ENCODE measurements at regions not wholly inside any gene's neighbourhood (a gene's known extent, or its start where the extent isn't known, plus 50 kb on each side); places are given as distances from the start of the nearest gene placed in this dataset.

DNA sequence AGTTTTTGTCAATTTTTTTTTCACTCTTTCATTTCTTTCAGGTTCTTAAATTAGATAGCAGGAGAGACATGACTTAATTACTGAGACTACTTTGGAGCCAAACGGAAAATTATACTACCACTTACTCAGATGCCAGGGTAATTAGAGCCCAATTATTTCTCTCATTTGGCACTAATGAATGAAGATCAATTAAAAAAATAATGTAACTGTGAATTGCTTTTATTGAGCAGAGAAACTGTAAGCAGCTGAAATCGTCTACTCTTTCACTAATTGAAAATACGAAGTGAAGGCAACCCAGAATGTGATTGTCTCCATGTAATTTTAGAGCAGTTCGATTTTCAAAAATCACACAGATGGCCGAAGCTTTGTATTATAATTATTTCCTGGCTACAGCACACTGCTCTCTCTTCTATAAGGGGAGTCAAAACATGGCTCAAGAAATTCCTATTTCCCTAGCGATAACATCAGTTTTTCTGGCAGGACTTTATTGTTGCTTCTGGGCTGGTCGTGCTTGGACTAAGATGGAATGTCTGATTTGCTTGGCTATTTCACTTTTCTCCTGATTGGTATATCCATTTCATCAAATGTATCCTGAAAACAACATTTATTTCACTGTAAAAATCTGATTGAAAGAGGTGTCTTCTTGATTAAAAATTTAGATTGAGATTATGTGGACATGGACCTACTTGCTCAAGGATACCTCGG lies 55.8 kb upstream of the PDZRN3 start:
- no peak for TF ChIP-seq EGR1 (IDR thresholded peaks at IDR 0.05; ENCODE audit: low read depth in 2 of 2)
- TF ChIP-seq HNF4G (IDR thresholded peaks at IDR 0.05) = no peak
- TF ChIP-seq GABPA (IDR thresholded peaks at IDR 0.05 in 1 of 2, conservative IDR thresholded peaks at IDR 0.05 in 1 of 2) = no peak
- TF ChIP-seq, protein P1, sequence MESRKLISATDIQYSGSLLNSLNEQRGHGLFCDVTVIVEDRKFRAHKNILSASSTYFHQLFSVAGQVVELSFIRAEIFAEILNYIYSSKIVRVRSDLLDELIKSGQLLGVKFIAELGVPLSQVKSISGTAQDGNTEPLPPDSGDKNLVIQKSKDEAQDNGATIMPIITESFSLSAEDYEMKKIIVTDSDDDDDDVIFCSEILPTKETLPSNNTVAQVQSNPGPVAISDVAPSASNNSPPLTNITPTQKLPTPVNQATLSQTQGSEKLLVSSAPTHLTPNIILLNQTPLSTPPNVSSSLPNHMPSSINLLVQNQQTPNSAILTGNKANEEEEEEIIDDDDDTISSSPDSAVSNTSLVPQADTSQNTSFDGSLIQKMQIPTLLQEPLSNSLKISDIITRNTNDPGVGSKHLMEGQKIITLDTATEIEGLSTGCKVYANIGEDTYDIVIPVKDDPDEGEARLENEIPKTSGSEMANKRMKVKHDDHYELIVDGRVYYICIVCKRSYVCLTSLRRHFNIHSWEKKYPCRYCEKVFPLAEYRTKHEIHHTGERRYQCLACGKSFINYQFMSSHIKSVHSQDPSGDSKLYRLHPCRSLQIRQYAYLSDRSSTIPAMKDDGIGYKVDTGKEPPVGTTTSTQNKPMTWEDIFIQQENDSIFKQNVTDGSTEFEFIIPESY (IDR thresholded peaks at IDR 0.05) = no peak
- TF ChIP-seq RXRA (IDR thresholded peaks at IDR 0.05) = no peak
- no peak for TF ChIP-seq TAF1 (conservative IDR thresholded peaks at IDR 0.05)
- TF ChIP-seq YY1 (IDR thresholded peaks at IDR 0.05) = no peak
- no peak for TF ChIP-seq NR2F2 (IDR thresholded peaks at IDR 0.05)
- TF ChIP-seq FOXA2 (IDR thresholded peaks at IDR 0.05) = no peak
- TF ChIP-seq, protein P2, sequence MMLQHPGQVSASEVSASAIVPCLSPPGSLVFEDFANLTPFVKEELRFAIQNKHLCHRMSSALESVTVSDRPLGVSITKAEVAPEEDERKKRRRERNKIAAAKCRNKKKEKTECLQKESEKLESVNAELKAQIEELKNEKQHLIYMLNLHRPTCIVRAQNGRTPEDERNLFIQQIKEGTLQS (IDR thresholded peaks at IDR 0.05) = no peak
- TF ChIP-seq, protein P3, sequence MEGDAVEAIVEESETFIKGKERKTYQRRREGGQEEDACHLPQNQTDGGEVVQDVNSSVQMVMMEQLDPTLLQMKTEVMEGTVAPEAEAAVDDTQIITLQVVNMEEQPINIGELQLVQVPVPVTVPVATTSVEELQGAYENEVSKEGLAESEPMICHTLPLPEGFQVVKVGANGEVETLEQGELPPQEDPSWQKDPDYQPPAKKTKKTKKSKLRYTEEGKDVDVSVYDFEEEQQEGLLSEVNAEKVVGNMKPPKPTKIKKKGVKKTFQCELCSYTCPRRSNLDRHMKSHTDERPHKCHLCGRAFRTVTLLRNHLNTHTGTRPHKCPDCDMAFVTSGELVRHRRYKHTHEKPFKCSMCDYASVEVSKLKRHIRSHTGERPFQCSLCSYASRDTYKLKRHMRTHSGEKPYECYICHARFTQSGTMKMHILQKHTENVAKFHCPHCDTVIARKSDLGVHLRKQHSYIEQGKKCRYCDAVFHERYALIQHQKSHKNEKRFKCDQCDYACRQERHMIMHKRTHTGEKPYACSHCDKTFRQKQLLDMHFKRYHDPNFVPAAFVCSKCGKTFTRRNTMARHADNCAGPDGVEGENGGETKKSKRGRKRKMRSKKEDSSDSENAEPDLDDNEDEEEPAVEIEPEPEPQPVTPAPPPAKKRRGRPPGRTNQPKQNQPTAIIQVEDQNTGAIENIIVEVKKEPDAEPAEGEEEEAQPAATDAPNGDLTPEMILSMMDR (IDR thresholded peaks at IDR 0.05; ENCODE audit: low read depth, low read length, missing input control) = no peak
- Histone ChIP-seq H3K9ac (ENCODE audit: low read depth in 1 of 2, low read length in 2 of 2) (no peak overlapping the region), H3K4me1 (ENCODE audit: control insufficient read depth in 4 of 4, insufficient read depth in 4 of 4, low read length in 3 of 4) (no peaks in the 10 kb centered on the region), H3K27me3 (ENCODE audit: control insufficient read depth in 4 of 4, insufficient read depth in 4 of 4, low read length in 3 of 4) (no peaks in the 10 kb centered on the region), H3K4me3 (ENCODE audit: low read depth in 1 of 3, low read length in 3 of 3) (no peak overlapping the region), H3K27ac (ENCODE audit: low read depth in 1 of 2, low read length in 2 of 2) (no peak overlapping the region), H3K36me3 (ENCODE audit: control insufficient read depth in 4 of 4, insufficient read depth in 3 of 4, low read depth in 1 of 4, low read length in 3 of 4) (no peaks in the 10 kb centered on the region), H3K9me3 (ENCODE audit: control insufficient read depth in 4 of 4, low read length in 3 of 4) (no peaks in the 10 kb centered on the region)
- 85% methylated on average over 8 of the region's 8 CpGs for WGBS
- DNase-seq (ENCODE audit: low spot score) = no peak

DNA sequence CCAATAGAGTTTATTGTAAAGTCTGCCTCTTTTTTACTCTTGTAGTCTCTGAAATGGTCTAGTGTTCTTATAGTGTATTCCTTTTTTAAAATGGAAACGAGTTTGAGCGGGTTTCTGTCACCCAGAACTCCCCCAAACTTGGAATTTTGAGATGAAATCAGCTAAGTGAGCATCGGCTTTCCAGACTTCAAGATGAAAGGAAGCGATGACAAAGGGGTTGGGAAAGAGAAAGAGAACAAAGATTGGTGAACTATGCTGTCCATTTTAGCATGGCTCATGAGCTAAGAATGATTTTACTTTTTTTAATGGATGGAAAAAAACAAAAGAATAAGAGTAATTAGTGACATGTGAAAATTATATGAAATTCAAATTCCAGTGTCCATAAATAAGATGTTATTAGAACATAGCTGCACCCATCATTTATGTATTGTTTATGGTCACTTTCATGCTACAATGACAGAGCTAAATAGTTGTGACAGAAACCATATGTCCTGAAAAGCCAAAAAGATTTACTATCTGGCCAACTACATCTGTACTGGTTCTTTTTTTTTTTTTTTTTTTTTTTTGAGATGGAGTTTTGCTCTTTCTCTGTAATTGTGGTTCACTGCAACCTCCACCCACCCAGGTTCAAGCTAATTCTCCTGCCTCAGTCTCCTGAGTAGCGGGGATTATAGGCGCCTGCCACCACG lies 52.7 kb upstream of the PDZRN3 start:
- Histone ChIP-seq H3K36me3 (ENCODE audit: control insufficient read depth in 4 of 4, insufficient read depth in 3 of 4, low read depth in 1 of 4, low read length in 3 of 4) (no peaks in the 10 kb centered on the region), H3K9ac (ENCODE audit: low read depth in 1 of 2, low read length in 2 of 2) (no peak overlapping the region), H3K4me1 (ENCODE audit: control insufficient read depth in 4 of 4, insufficient read depth in 4 of 4, low read length in 3 of 4) (no peaks in the 10 kb centered on the region), H3K27me3 (ENCODE audit: control insufficient read depth in 4 of 4, insufficient read depth in 4 of 4, low read length in 3 of 4) (no peaks in the 10 kb centered on the region), H3K4me3 (ENCODE audit: low read depth in 1 of 3, low read length in 3 of 3) (no peak overlapping the region), H3K27ac (ENCODE audit: low read depth in 1 of 2, low read length in 2 of 2) (no peak overlapping the region), H3K9me3 (ENCODE audit: control insufficient read depth in 4 of 4, low read length in 3 of 4) (no peaks in the 10 kb centered on the region)
- TF ChIP-seq NR2F2 (IDR thresholded peaks at IDR 0.05) (no peak), TAF1 (conservative IDR thresholded peaks at IDR 0.05) (no peak), FOXA2 (IDR thresholded peaks at IDR 0.05) (no peak), RAD21 (IDR thresholded peaks at IDR 0.05) (no peak), HNF4G (IDR thresholded peaks at IDR 0.05) (no peak), GABPA (IDR thresholded peaks at IDR 0.05 in 1 of 2, conservative IDR thresholded peaks at IDR 0.05 in 1 of 2) (no peak), SP1 (IDR thresholded peaks at IDR 0.05) (no peak), YY1 (IDR thresholded peaks at IDR 0.05) (no peak)
- TF ChIP-seq, protein P3 (IDR thresholded peaks at IDR 0.05; ENCODE audit: low read depth, low read length, missing input control) = no peak
- TF ChIP-seq, protein P2 (IDR thresholded peaks at IDR 0.05) = no peak
- TF ChIP-seq, protein P1 (IDR thresholded peaks at IDR 0.05) = no peak
- no peak for DNase-seq (ENCODE audit: low spot score)
- 89% methylated on average over 7 of the region's 7 CpGs for WGBS
